KMS-11 (cell line): ENCODE measurements at regions not wholly inside any gene's neighbourhood (a gene's known extent, or its start where the extent isn't known, plus 50 kb on each side); places are given as distances from the start of the nearest gene placed in this dataset.

ENCODE experiments used
- H2AFZ ChIP-seq: fragments of 200-600 bp; sonication (generic); 2 replicates; pipeline ENCODE4 v1.6.1; 2016; ENCODE audit warnings: antibody characterized with exemption, mixed run types, low read depth
- H3K27ac ChIP-seq: fragments of 200-600 bp; sonication (generic); 2 replicates; pipeline ENCODE4 v1.6.1; 2016; ENCODE audit warnings: mild to moderate bottlenecking, mixed run types
- H3K27me3 ChIP-seq: fragments of 200-600 bp; sonication (generic); 2 replicates; pipeline ENCODE4 v1.6.1; 2017; ENCODE audit warnings: mild to moderate bottlenecking, low read depth, mixed run types, moderate library complexity; ENCODE audit not compliant: insufficient read depth
- H3K36me3 ChIP-seq: fragments of 200-600 bp; sonication (generic); 2 replicates; pipeline ENCODE4 v1.6.1; 2017; ENCODE audit warnings: mild to moderate bottlenecking, mixed run types; ENCODE audit not compliant: insufficient read depth
- H3K4me1 ChIP-seq: fragments of 200-600 bp; sonication (generic); 2 replicates; pipeline ENCODE4 v1.6.1; 2016; ENCODE audit warnings: mild to moderate bottlenecking, low read depth, mixed run types; ENCODE audit not compliant: poor library complexity, severe bottlenecking
- H3K4me2 ChIP-seq: fragments of 200-600 bp; sonication (generic); 2 replicates; pipeline ENCODE4 v1.7.0; 2016; ENCODE audit warnings: mild to moderate bottlenecking, mixed run types
- H3K4me3 ChIP-seq: fragments of 200-600 bp; sonication (generic); IDR thresholded peaks from 2 replicates; pipeline ENCODE4 v1.6.1; 2017; ENCODE audit warnings: low read depth, low read length, mixed read lengths; ENCODE audit not compliant: insufficient read depth
- H3K79me2 ChIP-seq: fragments of 200-600 bp; sonication (generic); 2 replicates; pipeline ENCODE4 v1.6.1; 2016; ENCODE audit warnings: low read depth, mixed run types; ENCODE audit not compliant: insufficient read depth
- H3K9ac ChIP-seq: fragments of 200-600 bp; sonication (generic); 2 replicates; pipeline ENCODE4 v1.6.1; 2016; ENCODE audit warnings: mild to moderate bottlenecking, mixed run types
- H4K20me1 ChIP-seq: fragments of 200-600 bp; sonication (generic); 2 replicates; pipeline ENCODE4 v1.6.1; 2016; ENCODE audit warnings: mild to moderate bottlenecking, mixed run types; ENCODE audit not compliant: insufficient read depth
- TF ChIP-seq, protein P1 (sequence below): fragments of 200-600 bp; sonication (generic); conservative IDR thresholded peaks from 2 replicates; pipeline ENCODE4 v1.6.1; 2017; ENCODE audit warnings: low read depth, mild to moderate bottlenecking, antibody characterized with exemption, low read length, moderate library complexity, mixed read lengths

GRCh38 chr11:128215238-128215882, 372.0 kb downstream of the ETS1 start:
- TF ChIP-seq, protein P1, sequence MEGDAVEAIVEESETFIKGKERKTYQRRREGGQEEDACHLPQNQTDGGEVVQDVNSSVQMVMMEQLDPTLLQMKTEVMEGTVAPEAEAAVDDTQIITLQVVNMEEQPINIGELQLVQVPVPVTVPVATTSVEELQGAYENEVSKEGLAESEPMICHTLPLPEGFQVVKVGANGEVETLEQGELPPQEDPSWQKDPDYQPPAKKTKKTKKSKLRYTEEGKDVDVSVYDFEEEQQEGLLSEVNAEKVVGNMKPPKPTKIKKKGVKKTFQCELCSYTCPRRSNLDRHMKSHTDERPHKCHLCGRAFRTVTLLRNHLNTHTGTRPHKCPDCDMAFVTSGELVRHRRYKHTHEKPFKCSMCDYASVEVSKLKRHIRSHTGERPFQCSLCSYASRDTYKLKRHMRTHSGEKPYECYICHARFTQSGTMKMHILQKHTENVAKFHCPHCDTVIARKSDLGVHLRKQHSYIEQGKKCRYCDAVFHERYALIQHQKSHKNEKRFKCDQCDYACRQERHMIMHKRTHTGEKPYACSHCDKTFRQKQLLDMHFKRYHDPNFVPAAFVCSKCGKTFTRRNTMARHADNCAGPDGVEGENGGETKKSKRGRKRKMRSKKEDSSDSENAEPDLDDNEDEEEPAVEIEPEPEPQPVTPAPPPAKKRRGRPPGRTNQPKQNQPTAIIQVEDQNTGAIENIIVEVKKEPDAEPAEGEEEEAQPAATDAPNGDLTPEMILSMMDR, result no peak
- Histone ChIP-seq H3K27me3 (no peaks in the 10 kb centered on the region), H3K79me2 (no peaks in the 10 kb centered on the region), H3K4me3 (no peak overlapping the region), H2AFZ (no peak overlapping the region), H3K4me2 (no peak overlapping the region), H3K9ac (no peak overlapping the region), H3K36me3 (no peaks in the 10 kb centered on the region), H3K4me1 (no peaks in the 10 kb centered on the region), H3K27ac (no peak overlapping the region), H4K20me1 (no peaks in the 10 kb centered on the region)

GRCh38 chr11:128214263-128214662, 373.1 kb downstream of the ETS1 start:
- Histone ChIP-seq H4K20me1 (no peaks in the 10 kb centered on the region), H3K9ac (no peak overlapping the region), H3K27me3 (no peaks in the 10 kb centered on the region), H3K27ac (no peak overlapping the region), H3K4me3 (no peak overlapping the region), H3K36me3 (no peaks in the 10 kb centered on the region), H3K4me2 (no peak overlapping the region), H2AFZ (no peak overlapping the region), H3K4me1 (no peaks in the 10 kb centered on the region), H3K79me2 (no peaks in the 10 kb centered on the region)
- TF ChIP-seq, protein P1, result no peak

- Histone ChIP-seq H3K27ac (no peak overlapping the region), H2AFZ (no peak overlapping the region), H3K4me2 (no peak overlapping the region), H3K4me1 (no peaks in the 10 kb centered on the region), H3K79me2 (no peaks in the 10 kb centered on the region), H3K27me3 (no peaks in the 10 kb centered on the region), H3K36me3 (no peaks in the 10 kb centered on the region), H4K20me1 (no peaks in the 10 kb centered on the region), H3K4me3 (no peak overlapping the region), H3K9ac (no peak overlapping the region)
- TF ChIP-seq, protein P1, result no peak
These were observed 373.9 kb downstream of the ETS1 start for GRCh38 chr11:128213461-128213860.

- TF ChIP-seq, protein P1, result no peak
- no peaks in the 10 kb centered on the region for H3K4me1 ChIP-seq
- no peaks in the 10 kb centered on the region for H4K20me1 ChIP-seq
- no peak overlapping the region for H3K4me3 ChIP-seq
- H3K9ac ChIP-seq, result no peak overlapping the region
- H3K79me2 ChIP-seq, result no peaks in the 10 kb centered on the region
- H3K36me3 ChIP-seq, result no peaks in the 10 kb centered on the region
- H3K27ac ChIP-seq, result no peak overlapping the region
- no peak overlapping the region for H2AFZ ChIP-seq
- H3K27me3 ChIP-seq, result no peaks in the 10 kb centered on the region
- no peak overlapping the region for H3K4me2 ChIP-seq
These were observed 375.0 kb downstream of the ETS1 start for GRCh38 chr11:128212324-128212723.
